ENCODE measurements at regions not wholly inside any gene's neighbourhood (a gene's known extent, or its start where the extent isn't known, plus 50 kb on each side); places are given as distances from the start of the nearest gene placed in this dataset.

DNA sequence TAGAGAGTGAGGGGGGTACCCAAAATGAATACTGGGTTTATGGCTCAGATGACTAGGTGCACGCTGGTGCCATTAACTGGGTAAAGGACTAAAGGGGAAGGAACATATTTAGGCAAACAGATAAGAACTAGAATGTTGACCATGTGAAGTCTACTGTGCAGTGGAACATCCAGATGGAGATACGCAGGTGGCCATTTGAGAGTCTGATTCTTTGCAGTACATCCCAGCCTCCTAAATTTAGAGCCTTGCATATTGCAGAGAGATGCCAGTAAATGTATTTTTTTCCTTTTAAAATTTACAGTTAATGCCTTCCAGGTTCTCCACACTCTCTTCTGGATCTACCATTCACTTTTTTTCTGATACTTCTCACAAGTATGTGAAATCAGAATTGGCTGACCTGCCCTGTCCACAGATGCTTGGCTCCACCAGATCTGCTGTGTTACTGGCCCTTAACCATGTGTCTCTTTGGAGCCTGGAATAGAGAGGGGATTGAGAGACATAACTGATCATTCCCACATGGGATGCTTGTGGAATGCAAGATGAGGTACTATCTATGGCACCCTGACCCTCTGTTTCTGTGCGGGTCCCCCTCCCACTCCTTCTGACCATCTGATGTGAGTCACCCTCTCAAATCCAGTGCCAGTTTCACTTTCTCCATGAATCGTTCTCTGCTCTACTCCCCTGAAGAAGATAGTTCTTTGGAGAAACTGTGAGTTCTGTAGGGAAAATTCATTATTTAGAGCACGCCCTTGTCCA lies 77.0 kb upstream of the NCAM1 start:
- TF ChIP-seq, protein P1, sequence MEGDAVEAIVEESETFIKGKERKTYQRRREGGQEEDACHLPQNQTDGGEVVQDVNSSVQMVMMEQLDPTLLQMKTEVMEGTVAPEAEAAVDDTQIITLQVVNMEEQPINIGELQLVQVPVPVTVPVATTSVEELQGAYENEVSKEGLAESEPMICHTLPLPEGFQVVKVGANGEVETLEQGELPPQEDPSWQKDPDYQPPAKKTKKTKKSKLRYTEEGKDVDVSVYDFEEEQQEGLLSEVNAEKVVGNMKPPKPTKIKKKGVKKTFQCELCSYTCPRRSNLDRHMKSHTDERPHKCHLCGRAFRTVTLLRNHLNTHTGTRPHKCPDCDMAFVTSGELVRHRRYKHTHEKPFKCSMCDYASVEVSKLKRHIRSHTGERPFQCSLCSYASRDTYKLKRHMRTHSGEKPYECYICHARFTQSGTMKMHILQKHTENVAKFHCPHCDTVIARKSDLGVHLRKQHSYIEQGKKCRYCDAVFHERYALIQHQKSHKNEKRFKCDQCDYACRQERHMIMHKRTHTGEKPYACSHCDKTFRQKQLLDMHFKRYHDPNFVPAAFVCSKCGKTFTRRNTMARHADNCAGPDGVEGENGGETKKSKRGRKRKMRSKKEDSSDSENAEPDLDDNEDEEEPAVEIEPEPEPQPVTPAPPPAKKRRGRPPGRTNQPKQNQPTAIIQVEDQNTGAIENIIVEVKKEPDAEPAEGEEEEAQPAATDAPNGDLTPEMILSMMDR (IDR thresholded peaks at IDR 0.05; ENCODE audit: poor library complexity) = no peak
- TF ChIP-seq EZH2 (IDR thresholded peaks at IDR 0.05; ENCODE audit: borderline replicate concordance) = no peak

Measured in hepatocyte (in vitro differentiated cells).